ENCODE measurements at regions not wholly inside any gene's neighbourhood (a gene's known extent, or its start where the extent isn't known, plus 50 kb on each side); places are given as distances from the start of the nearest gene placed in this dataset.
A peak's percentile ranks its signal among the peaks of the same experiment; 100 is the strongest.

DNA sequence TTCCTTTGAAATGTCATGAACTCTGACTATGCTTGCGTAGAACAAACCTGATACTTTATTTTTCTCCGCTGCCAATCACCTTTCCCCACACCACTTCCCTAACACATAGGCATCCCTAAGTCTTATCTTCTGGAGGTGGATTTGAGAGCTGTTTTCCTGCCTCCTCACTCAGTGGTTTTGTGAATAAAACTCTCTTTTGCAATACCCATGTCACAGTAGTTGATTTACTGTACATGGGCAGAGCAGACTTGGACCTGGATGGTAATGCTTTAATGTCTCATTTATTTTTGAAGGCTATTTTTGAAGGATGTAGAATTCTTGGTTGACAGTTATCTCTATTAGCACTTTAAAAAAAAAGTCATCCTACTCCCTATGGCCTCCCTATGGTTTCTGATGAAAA is 881.8 kb downstream of the SLITRK5 start:
- no peak for ATAC-seq
- H3K36me3 Mint-ChIP-seq (ENCODE audit: low read depth) = no peaks in the 10 kb centered on the region
- no peaks in the 10 kb centered on the region for H3K27me3 Mint-ChIP-seq (ENCODE audit: insufficient read depth, low read depth, poor library complexity)
- Histone ChIP-seq H3K27ac (ENCODE audit: low read depth) (no peak overlapping the region), H3K9me2 (ENCODE audit: insufficient read depth) (no peaks in the 10 kb centered on the region), H3K4me1 (ENCODE audit: insufficient read depth) (no peaks in the 10 kb centered on the region), H3F3A (replicated peaks; ENCODE audit: low read depth) (no peaks in the 10 kb centered on the region), H3K4me3 (no peak overlapping the region), H3K79me2 (replicated peaks; ENCODE audit: insufficient read depth) (no peaks in the 10 kb centered on the region), H3K36me3 (ENCODE audit: insufficient read depth) (no peaks in the 10 kb centered on the region), H3K4me2 (no peak overlapping the region), H3K27me3 (ENCODE audit: insufficient read depth) (no peaks in the 10 kb centered on the region), H2AFZ (no peak overlapping the region), H4K20me1 (replicated peaks; ENCODE audit: insufficient read depth) (no peaks in the 10 kb centered on the region)
- TF ChIP-seq NANOG (IDR thresholded peaks at IDR 0.05; ENCODE audit: borderline replicate concordance) (no peak), ZNF114 (CRISPR knock-in tag; IDR thresholded peaks at IDR 0.05) (no peak), EZH2 (IDR thresholded peaks at IDR 0.05; ENCODE audit: low read depth, unreplicated experiment) (no peak)
- no peak overlapping the region for H3K4me3 Mint-ChIP-seq
- H3K27ac Mint-ChIP-seq = no peak overlapping the region
- H3K4me1 Mint-ChIP-seq = peaks cover under 1% of the 10 kb centered on the region; the same call in 2 of the 3 replicates
- no peaks in the 10 kb centered on the region for H3K9me3 Mint-ChIP-seq
- no peak for DNase-seq (ENCODE audit: low spot score)

DNA sequence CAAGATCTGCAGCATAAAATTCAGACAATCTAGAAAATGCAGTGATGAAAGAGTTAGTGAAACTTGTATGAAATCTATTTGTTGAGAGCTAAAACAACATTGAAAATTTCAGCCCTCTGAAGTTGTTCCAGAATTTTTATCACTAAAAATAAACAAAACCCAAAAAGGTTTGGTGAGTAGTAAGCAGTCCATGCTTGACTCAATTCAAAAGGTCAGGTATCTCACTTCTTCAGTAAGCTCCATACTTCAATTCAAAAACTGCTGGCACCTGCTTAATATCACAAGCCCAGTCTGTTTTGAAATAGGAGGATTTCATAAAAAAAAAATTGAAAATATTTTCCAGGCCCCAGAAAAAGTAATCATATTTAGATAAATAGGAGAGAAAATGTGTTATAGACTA is 894.4 kb downstream of the SLITRK5 start:
- Mint-ChIP-seq H3K4me3 (no peak overlapping the region), H3K36me3 (ENCODE audit: low read depth) (no peaks in the 10 kb centered on the region), H3K4me1 (no peaks in the 10 kb centered on the region), H3K9me3 (no peaks in the 10 kb centered on the region), H3K27ac (no peak overlapping the region), H3K27me3 (ENCODE audit: insufficient read depth, low read depth, poor library complexity) (no peaks in the 10 kb centered on the region)
- no peak overlapping the region for H3K4me3 ChIP-seq
- TF ChIP-seq CREB1 (CRISPR knock-in tag; IDR thresholded peaks at IDR 0.05; ENCODE audit: low read depth) (no peak), ZNF114 (CRISPR knock-in tag; IDR thresholded peaks at IDR 0.05) (no peak), NANOG (IDR thresholded peaks at IDR 0.05; ENCODE audit: borderline replicate concordance) (no peak)
- TF ChIP-seq, protein P1, sequence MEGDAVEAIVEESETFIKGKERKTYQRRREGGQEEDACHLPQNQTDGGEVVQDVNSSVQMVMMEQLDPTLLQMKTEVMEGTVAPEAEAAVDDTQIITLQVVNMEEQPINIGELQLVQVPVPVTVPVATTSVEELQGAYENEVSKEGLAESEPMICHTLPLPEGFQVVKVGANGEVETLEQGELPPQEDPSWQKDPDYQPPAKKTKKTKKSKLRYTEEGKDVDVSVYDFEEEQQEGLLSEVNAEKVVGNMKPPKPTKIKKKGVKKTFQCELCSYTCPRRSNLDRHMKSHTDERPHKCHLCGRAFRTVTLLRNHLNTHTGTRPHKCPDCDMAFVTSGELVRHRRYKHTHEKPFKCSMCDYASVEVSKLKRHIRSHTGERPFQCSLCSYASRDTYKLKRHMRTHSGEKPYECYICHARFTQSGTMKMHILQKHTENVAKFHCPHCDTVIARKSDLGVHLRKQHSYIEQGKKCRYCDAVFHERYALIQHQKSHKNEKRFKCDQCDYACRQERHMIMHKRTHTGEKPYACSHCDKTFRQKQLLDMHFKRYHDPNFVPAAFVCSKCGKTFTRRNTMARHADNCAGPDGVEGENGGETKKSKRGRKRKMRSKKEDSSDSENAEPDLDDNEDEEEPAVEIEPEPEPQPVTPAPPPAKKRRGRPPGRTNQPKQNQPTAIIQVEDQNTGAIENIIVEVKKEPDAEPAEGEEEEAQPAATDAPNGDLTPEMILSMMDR (conservative IDR thresholded peaks at IDR 0.05; ENCODE audit: low read depth in 2 of 2) = no peak
- TF ChIP-seq, protein P2, sequence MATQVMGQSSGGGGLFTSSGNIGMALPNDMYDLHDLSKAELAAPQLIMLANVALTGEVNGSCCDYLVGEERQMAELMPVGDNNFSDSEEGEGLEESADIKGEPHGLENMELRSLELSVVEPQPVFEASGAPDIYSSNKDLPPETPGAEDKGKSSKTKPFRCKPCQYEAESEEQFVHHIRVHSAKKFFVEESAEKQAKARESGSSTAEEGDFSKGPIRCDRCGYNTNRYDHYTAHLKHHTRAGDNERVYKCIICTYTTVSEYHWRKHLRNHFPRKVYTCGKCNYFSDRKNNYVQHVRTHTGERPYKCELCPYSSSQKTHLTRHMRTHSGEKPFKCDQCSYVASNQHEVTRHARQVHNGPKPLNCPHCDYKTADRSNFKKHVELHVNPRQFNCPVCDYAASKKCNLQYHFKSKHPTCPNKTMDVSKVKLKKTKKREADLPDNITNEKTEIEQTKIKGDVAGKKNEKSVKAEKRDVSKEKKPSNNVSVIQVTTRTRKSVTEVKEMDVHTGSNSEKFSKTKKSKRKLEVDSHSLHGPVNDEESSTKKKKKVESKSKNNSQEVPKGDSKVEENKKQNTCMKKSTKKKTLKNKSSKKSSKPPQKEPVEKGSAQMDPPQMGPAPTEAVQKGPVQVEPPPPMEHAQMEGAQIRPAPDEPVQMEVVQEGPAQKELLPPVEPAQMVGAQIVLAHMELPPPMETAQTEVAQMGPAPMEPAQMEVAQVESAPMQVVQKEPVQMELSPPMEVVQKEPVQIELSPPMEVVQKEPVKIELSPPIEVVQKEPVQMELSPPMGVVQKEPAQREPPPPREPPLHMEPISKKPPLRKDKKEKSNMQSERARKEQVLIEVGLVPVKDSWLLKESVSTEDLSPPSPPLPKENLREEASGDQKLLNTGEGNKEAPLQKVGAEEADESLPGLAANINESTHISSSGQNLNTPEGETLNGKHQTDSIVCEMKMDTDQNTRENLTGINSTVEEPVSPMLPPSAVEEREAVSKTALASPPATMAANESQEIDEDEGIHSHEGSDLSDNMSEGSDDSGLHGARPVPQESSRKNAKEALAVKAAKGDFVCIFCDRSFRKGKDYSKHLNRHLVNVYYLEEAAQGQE (IDR thresholded peaks at IDR 0.05; ENCODE audit: unreplicated experiment) = no peak
- TF ChIP-seq, protein P3, sequence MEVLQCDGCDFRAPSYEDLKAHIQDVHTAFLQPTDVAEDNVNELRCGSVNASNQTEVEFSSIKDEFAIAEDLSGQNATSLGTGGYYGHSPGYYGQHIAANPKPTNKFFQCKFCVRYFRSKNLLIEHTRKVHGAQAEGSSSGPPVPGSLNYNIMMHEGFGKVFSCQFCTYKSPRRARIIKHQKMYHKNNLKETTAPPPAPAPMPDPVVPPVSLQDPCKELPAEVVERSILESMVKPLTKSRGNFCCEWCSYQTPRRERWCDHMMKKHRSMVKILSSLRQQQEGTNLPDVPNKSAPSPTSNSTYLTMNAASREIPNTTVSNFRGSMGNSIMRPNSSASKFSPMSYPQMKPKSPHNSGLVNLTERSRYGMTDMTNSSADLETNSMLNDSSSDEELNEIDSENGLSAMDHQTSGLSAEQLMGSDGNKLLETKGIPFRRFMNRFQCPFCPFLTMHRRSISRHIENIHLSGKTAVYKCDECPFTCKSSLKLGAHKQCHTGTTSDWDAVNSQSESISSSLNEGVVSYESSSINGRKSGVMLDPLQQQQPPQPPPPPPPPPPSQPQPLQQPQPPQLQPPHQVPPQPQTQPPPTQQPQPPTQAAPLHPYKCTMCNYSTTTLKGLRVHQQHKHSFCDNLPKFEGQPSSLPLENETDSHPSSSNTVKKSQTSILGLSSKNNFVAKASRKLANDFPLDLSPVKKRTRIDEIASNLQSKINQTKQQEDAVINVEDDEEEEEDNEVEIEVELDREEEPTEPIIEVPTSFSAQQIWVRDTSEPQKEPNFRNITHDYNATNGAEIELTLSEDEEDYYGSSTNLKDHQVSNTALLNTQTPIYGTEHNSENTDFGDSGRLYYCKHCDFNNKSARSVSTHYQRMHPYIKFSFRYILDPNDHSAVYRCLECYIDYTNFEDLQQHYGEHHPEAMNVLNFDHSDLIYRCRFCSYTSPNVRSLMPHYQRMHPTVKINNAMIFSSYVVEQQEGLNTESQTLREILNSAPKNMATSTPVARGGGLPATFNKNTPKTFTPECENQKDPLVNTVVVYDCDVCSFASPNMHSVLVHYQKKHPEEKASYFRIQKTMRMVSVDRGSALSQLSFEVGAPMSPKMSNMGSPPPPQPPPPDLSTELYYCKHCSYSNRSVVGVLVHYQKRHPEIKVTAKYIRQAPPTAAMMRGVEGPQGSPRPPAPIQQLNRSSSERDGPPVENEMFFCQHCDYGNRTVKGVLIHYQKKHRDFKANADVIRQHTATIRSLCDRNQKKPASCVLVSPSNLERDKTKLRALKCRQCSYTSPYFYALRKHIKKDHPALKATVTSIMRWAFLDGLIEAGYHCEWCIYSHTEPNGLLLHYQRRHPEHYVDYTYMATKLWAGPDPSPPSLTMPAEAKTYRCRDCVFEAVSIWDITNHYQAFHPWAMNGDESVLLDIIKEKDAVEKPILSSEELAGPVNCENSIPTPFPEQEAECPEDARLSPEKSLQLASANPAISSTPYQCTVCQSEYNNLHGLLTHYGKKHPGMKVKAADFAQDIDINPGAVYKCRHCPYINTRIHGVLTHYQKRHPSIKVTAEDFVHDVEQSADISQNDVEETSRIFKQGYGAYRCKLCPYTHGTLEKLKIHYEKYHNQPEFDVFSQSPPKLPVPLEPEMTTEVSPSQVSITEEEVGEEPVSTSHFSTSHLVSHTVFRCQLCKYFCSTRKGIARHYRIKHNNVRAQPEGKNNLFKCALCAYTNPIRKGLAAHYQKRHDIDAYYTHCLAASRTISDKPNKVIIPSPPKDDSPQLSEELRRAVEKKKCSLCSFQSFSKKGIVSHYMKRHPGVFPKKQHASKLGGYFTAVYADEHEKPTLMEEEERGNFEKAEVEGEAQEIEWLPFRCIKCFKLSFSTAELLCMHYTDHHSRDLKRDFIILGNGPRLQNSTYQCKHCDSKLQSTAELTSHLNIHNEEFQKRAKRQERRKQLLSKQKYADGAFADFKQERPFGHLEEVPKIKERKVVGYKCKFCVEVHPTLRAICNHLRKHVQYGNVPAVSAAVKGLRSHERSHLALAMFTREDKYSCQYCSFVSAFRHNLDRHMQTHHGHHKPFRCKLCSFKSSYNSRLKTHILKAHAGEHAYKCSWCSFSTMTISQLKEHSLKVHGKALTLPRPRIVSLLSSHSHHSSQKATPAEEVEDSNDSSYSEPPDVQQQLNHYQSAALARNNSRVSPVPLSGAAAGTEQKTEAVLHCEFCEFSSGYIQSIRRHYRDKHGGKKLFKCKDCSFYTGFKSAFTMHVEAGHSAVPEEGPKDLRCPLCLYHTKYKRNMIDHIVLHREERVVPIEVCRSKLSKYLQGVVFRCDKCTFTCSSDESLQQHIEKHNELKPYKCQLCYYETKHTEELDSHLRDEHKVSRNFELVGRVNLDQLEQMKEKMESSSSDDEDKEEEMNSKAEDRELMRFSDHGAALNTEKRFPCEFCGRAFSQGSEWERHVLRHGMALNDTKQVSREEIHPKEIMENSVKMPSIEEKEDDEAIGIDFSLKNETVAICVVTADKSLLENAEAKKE (CRISPR knock-in tag; IDR thresholded peaks at IDR 0.05) = no peak
- no peaks in the 10 kb centered on the region for H3K36me3 ChIP-seq (ENCODE audit: insufficient read depth)
- H4K20me1 ChIP-seq (replicated peaks; ENCODE audit: insufficient read depth) = no peaks in the 10 kb centered on the region
- H3F3A ChIP-seq (replicated peaks; ENCODE audit: low read depth) = no peaks in the 10 kb centered on the region
- H3K79me2 ChIP-seq (replicated peaks; ENCODE audit: insufficient read depth) = no peaks in the 10 kb centered on the region
- H3K4me1 ChIP-seq (ENCODE audit: insufficient read depth) = no peaks in the 10 kb centered on the region
- H2AFZ ChIP-seq = 0 out of 2 replicates have a peak overlapping the region, but pooled peaks have one; percentile 5
- peaks cover 2% of the 10 kb centered on the region; the same call in 1 of the 2 replicates for H3K9me2 ChIP-seq (ENCODE audit: insufficient read depth)
- no peak overlapping the region for H3K4me2 ChIP-seq
- ATAC-seq (no peak), DNase-seq (ENCODE audit: low spot score) (no peak)
- no peak overlapping the region for H3K27ac ChIP-seq (ENCODE audit: low read depth)
- H3K27me3 ChIP-seq (ENCODE audit: insufficient read depth) = no peaks in the 10 kb centered on the region

All from GM23338 (cell line).